Endothelial cell of umbilical vein (primary cell): ENCODE measurements at regions not wholly inside any gene's neighbourhood (a gene's known extent, or its start where the extent isn't known, plus 50 kb on each side); places are given as distances from the start of the nearest gene placed in this dataset.

ENCODE experiments used
- GATA2 ChIP-seq: IDR thresholded peaks from 2 replicates; pipeline ENCODE4 v1.7.0; 2011; ENCODE audit warnings: low read depth, mild to moderate bottlenecking, moderate library complexity, mixed read lengths, low read length; ENCODE audit not compliant: insufficient read length, insufficient read depth
- MYC ChIP-seq: IDR thresholded peaks from one replicate; pipeline ENCODE4 v1.6.1; 2011; ENCODE audit warnings: mild to moderate bottlenecking, low read depth, low read length
- POLR2A ChIP-seq: IDR thresholded peaks from 2 replicates; pipeline ENCODE4 v1.6.1; 2012; ENCODE audit warnings: low read depth, mild to moderate bottlenecking, control low read depth, low read length
- POLR2AphosphoS5 ChIP-seq: IDR thresholded peaks from 2 replicates; pipeline ENCODE4 v1.6.1; 2012; ENCODE audit warnings: low read depth, mild to moderate bottlenecking, control low read depth, low read length, moderate library complexity; ENCODE audit not compliant: insufficient read depth
- TF ChIP-seq, protein P1 (sequence below), 2 donors: IDR thresholded peaks; 1 replicate in 1 of 2; 2 replicates in 1 of 2; pipeline ENCODE4 v1.5.1; 2011; ENCODE audit warnings: low read length in 2 of 2, mild to moderate bottlenecking in 2 of 2, moderate library complexity in 2 of 2, control low read depth in 1 of 2, inconsistent platforms in 1 of 2, low read depth in 1 of 2; ENCODE audit not compliant: insufficient read depth in 1 of 2; ENCODE audit errors: extremely low read depth in 1 of 2
- TF ChIP-seq, protein P2 (sequence below): IDR thresholded peaks from 2 replicates; pipeline ENCODE4 v1.6.1; 2011; ENCODE audit not compliant: insufficient read depth, insufficient read length

DNA sequence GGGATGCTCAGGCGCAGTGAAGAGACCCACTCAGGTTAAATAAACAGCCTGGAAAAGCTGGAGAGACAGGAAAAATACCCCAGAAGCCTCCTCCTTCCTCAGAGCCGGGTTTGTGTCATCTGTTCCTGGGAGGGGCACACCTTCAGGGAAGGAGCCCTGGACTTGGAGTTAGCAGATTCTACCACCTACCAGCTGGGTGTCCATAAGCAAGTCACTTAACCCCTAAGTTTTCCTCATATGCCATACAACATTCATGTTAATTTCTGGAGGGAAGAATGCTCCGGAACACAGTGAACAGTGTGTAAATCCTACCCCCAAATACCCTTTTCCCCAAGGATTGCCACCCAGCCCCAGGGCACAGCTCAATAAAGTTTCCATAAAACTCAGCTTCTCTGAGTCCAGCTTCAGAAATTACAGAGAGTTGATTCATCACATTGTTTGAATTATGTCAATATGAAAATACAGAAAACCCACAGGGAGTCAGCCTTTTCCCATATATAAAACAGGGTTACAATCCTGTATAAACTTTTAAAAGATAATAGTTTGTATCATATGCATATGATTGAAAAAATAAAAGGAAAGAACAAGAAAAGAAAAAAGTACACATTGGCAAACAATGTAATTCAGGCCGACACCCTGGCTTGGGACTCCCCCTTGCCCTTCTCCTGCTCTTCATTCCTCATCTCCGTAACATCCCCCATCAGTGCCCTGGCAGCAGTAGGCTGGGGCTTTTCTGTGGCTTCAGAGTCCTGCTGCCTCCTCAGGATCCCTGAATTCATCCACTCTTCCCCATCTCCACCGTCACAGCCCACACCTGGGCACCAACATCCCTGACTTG lies 291.8 kb upstream of the USP24 start:
- TF ChIP-seq, protein P1, sequence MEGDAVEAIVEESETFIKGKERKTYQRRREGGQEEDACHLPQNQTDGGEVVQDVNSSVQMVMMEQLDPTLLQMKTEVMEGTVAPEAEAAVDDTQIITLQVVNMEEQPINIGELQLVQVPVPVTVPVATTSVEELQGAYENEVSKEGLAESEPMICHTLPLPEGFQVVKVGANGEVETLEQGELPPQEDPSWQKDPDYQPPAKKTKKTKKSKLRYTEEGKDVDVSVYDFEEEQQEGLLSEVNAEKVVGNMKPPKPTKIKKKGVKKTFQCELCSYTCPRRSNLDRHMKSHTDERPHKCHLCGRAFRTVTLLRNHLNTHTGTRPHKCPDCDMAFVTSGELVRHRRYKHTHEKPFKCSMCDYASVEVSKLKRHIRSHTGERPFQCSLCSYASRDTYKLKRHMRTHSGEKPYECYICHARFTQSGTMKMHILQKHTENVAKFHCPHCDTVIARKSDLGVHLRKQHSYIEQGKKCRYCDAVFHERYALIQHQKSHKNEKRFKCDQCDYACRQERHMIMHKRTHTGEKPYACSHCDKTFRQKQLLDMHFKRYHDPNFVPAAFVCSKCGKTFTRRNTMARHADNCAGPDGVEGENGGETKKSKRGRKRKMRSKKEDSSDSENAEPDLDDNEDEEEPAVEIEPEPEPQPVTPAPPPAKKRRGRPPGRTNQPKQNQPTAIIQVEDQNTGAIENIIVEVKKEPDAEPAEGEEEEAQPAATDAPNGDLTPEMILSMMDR (IDR thresholded peaks at IDR 0.05; ENCODE audit: extremely low read depth in 1 of 2, insufficient read depth in 1 of 2, low read depth in 1 of 2, low read length in 2 of 2): no peak
- TF ChIP-seq POLR2AphosphoS5 (no peak), POLR2A (no peak), GATA2 (no peak), MYC (no peak)
- TF ChIP-seq, protein P2, sequence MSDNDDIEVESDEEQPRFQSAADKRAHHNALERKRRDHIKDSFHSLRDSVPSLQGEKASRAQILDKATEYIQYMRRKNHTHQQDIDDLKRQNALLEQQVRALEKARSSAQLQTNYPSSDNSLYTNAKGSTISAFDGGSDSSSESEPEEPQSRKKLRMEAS: no peak
